Activated gamma-delta T cell (primary cell): ENCODE measurements at regions not wholly inside any gene's neighbourhood (a gene's known extent, or its start where the extent isn't known, plus 50 kb on each side); places are given as distances from the start of the nearest gene placed in this dataset.

Experiments used
- DNase-seq: peaks from one replicate; lab custom pipeline; 2025; lab: John Stamatoyannopoulos, UW

GRCh38 chr4:63814171-63814964 is 594.9 kb downstream of the TECRL start:
- no peak for DNase-seq

GRCh38 chr4:63799166-63799565 is 610.1 kb downstream of the TECRL start:
- DNase-seq, result no peak

GRCh38 chr4:63795301-63795700 is 613.9 kb downstream of the TECRL start:
- DNase-seq, result no peak

- DNase-seq, result no peak
Measured at GRCh38 chr4:63790377-63790776, 618.9 kb downstream of the TECRL start.

- no peak for DNase-seq
Measured at GRCh38 chr4:63788271-63788670, 621.0 kb downstream of the TECRL start.

- DNase-seq, result no peak
Measured at GRCh38 chr4:63787326-63787725, 621.9 kb downstream of the TECRL start.

GRCh38 chr4:63786171-63786570 is 623.1 kb downstream of the TECRL start:
- DNase-seq, result no peak

- no peak for DNase-seq
Measured at GRCh38 chr4:63784822-63785221, 624.4 kb downstream of the TECRL start.

- DNase-seq, result no peak
Measured at GRCh38 chr4:63777601-63778000, 631.6 kb downstream of the TECRL start.

GRCh38 chr4:63764400-63764799 is 644.9 kb downstream of the TECRL start:
- DNase-seq, result no peak

GRCh38 chr4:63757929-63758328 is 651.3 kb downstream of the TECRL start:
- no peak for DNase-seq

- DNase-seq, result no peak
Measured at GRCh38 chr4:63742882-63743281, 666.4 kb downstream of the TECRL start.

- no peak for DNase-seq
Measured at GRCh38 chr4:63729519-63729918, 679.7 kb downstream of the TECRL start.

- DNase-seq, result no peak
Measured at GRCh38 chr4:63728480-63729177, 680.6 kb downstream of the TECRL start.

GRCh38 chr4:63717384-63717783 is 691.9 kb downstream of the TECRL start:
- no peak for DNase-seq

- no peak for DNase-seq
Measured at GRCh38 chr4:63708661-63709060, 700.6 kb downstream of the TECRL start.

- DNase-seq, result no peak
Measured at GRCh38 chr4:63700569-63700968, 708.7 kb downstream of the TECRL start.

GRCh38 chr4:63693321-63693720 is 715.9 kb downstream of the TECRL start:
- no peak for DNase-seq

- DNase-seq, result no peak
Measured at GRCh38 chr4:63678358-63678931, 730.8 kb downstream of the TECRL start.

- no peak for DNase-seq
Measured at GRCh38 chr4:63670735-63671134, 738.5 kb downstream of the TECRL start.

GRCh38 chr4:63663870-63664269 is 745.4 kb downstream of the TECRL start:
- DNase-seq, result no peak

GRCh38 chr4:63644396-63644795 is 764.9 kb downstream of the TECRL start:
- no peak for DNase-seq

- no peak for DNase-seq
Measured at GRCh38 chr4:63637270-63637669, 772.0 kb downstream of the TECRL start.
